Ovary (tissue), 7 donors: ENCODE measurements at regions not wholly inside any gene's neighbourhood (a gene's known extent, or its start where the extent isn't known, plus 50 kb on each side); places are given as distances from the start of the nearest gene placed in this dataset.

ENCODE experiments used
- DNase-seq, 5 donors: peaks; one replicate each; pipeline ENCODE4 v3.0.0-alpha.2; 2019 to 2020
- H3K27ac ChIP-seq, 2 donors: fragments of 200-600 bp; one replicate each; pipeline versions ENCODE4 v1.5.1 to v1.8.0; 2019 to 2022
- H3K27me3 ChIP-seq: fragments of 200-600 bp; one replicate; pipeline ENCODE4 v1.8.0; 2022
- H3K36me3 ChIP-seq: fragments of 200-600 bp; sonication (generic); one replicate; pipeline ENCODE4 v1.5.1; 2019
- H3K4me1 ChIP-seq: one replicate; pipeline ENCODE4 v1.8.1; 2013; ENCODE audit warnings: mild to moderate bottlenecking, moderate library complexity; ENCODE audit not compliant: insufficient read depth
- H3K4me3 ChIP-seq: fragments of 200-600 bp; sonication (generic); one replicate; pipeline ENCODE4 v1.5.1; 2017
- H3K9me3 ChIP-seq, 2 donors: fragments of 200-600 bp in 1 of 2; sonication (generic) in 1 of 2; one replicate each; pipeline versions ENCODE4 v1.5.1 to v1.8.1; 2013 to 2019; ENCODE audit warnings: mild to moderate bottlenecking in 1 of 2, moderate library complexity in 1 of 2
- CTCF ChIP-seq, 3 donors: fragments of 450-650 bp in 2 of 3; fragments of 200-600 bp in 1 of 3; IDR thresholded peaks; one replicate each; pipeline versions ENCODE4 v1.5.1 to v1.8.0; 2016 to 2022; ENCODE audit warnings: antibody characterized with exemption in 3 of 3, mild to moderate bottlenecking in 1 of 3
- EP300 ChIP-seq: sonication (generic); formaldehyde crosslinking; IDR thresholded peaks from one replicate; pipeline ENCODE4 v1.6.1; 2017; ENCODE audit warnings: antibody characterized with exemption
- POLR2A ChIP-seq: fragments of 450-650 bp; IDR thresholded peaks from one replicate; pipeline ENCODE4 v1.6.1; 2017; ENCODE audit warnings: antibody characterized with exemption, mild to moderate bottlenecking, moderate library complexity
- WGBS, 3 donors: extraction: QIAGEN DNeasy Blood & Tissue Kit in 1 of 3; methylation state at CpG; one replicate each; pipeline versions ENCODE4 v1.1.5 to v1.1.7; 2013 to 2017; 5-methylcytosine and 5-hydroxymethylcytosine counted together
- intact Hi-C, 4 donors: fragments of 100-400 bp; cut with DNase I; formaldehyde crosslinking; loops; one replicate each; pipeline versions ENCODE4 v1.11.0 to v1.15.1; 2022 to 2023
- donor health status: DM: no; HTN: no; CAD: no; lungs with moderate emphysema.
- donor health status: DM: no; HTN: no; CAD: no.
- donor health status: Bipolar disorder and iron deficiency.
- donor health status: DM: no; HTN: no; CAD: no.
- donor health status: DM: yes; HTN: yes; CAD: no.

DNA sequence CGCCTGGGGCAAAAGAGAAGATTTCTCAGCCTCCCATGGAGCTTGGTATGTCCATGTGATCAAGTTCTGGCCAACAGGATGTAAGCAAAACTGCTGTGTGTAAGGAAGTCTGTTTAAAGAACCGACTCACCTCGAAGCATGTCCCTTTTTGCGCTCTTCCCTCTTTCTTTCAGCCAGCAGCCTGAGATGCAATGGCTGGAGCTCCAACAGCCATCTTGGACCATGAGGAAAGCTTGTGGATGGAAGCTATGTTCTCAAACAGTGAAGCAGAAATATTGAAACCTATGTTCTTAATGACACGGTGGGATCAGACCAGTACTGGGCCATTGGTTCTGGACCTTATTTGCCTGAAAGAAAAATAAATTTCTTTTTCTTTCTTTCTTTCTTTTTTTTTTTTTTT is 82.3 kb upstream of the SLC24A4 start:
- H3K27me3 ChIP-seq = no peaks in the 10 kb centered on the region
- H3K36me3 ChIP-seq = no peaks in the 10 kb centered on the region
- DNase-seq = no peak
- H3K9me3 ChIP-seq = peaks cover 0 to 4% of the 10 kb centered on the region in 2 donors
- H3K4me1 ChIP-seq = no peaks in the 10 kb centered on the region
- 81 to 92% (median 91%) methylated on average over 5 of the region's 5 CpGs for WGBS, 3 donors
- no peak overlapping the region for H3K4me3 ChIP-seq
- intact Hi-C loops = no loop called here
- TF ChIP-seq CTCF (IDR thresholded peaks at IDR 0.05) (no peak), POLR2A (no peak), EP300 (no peak)
- no peak overlapping the region for H3K27ac ChIP-seq

DNA sequence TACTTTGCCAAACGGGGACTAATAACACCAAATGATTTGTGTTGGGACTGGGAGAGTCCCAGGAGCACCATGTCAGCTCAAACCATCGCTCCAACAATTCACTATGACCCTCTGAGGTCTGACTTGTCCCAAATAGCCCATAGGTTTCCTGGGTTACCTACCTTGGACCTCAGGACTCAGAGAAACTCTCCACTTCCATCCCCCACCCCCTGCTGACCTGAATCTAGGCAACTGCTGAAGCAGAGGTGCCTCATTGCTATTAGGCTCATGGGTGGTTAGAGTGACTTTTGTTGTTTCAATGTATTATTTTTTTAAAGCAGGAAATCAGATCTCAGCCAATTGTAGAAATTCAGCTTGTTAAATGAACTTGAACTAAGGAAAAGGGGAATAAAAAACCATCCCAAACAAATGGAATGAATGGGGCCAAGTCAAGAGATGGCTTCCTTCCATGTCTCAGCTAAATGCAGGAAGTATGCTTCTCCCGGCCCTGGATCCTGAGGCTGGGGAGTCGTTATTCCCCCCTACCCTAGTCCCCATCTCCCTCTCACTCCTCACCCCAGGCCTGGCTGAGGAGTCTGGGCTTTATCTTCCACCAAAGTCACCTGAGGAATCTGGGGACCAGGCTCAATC is 80.9 kb upstream of the SLC24A4 start:
- intact Hi-C loops = no loop called here
- TF ChIP-seq EP300 (no peak), CTCF (IDR thresholded peaks at IDR 0.05) (no peak), POLR2A (no peak)

DNA sequence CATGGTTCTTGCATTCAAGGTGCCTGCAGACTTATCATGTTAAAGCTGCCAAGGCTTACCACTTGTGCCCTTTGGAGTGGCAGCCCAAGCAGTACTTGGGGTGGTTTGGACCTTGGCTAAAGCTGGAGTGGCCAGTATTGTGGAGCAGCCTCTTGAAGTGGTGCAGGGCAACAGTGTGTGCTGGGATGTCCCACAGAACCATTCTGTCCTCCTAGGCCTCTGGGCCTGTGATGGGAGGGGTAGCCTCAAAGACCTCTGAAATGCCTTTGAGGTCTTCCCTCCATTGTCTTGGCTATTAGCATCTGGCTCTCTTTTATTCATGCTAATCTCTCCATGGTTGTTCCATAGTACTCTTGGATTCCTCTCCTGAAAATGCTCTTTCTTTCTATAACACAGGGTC is 78.2 kb upstream of the SLC24A4 start:
- no peaks in the 10 kb centered on the region for H3K36me3 ChIP-seq
- no peak for TF ChIP-seq POLR2A
- no peak for TF ChIP-seq CTCF (IDR thresholded peaks at IDR 0.05)
- TF ChIP-seq EP300 = no peak
- no peaks in the 10 kb centered on the region for H3K27me3 ChIP-seq
- H3K27ac ChIP-seq = no peak overlapping the region
- H3K4me3 ChIP-seq = no peak overlapping the region
- peaks cover 0 to 7% of the 10 kb centered on the region in 2 donors for H3K9me3 ChIP-seq
- intact Hi-C loops = no loop called here
- H3K4me1 ChIP-seq = no peaks in the 10 kb centered on the region
- no peak for DNase-seq

More for the DNA sequence above, 80.9 kb upstream of the SLC24A4 start:
- H3K4me1 ChIP-seq = no peaks in the 10 kb centered on the region
- WGBS, 3 donors = 27 to 37% (median 33%) methylated on average over 4 of the region's 4 CpGs
- H3K4me3 ChIP-seq = no peak overlapping the region
- DNase-seq = no peak
- peaks cover 0 to 6% of the 10 kb centered on the region in 2 donors for H3K9me3 ChIP-seq
- H3K27me3 ChIP-seq = no peaks in the 10 kb centered on the region
- no peaks in the 10 kb centered on the region for H3K36me3 ChIP-seq
- H3K27ac ChIP-seq = no peak overlapping the region

GRCh38 chr14:92247341-92247740 is 75.6 kb upstream of the SLC24A4 start:
- H3K4me3 ChIP-seq = no peak overlapping the region
- TF ChIP-seq POLR2A (no peak), EP300 (no peak), CTCF (IDR thresholded peaks at IDR 0.05) (no peak)
- H3K27me3 ChIP-seq = no peaks in the 10 kb centered on the region
- H3K4me1 ChIP-seq = no peaks in the 10 kb centered on the region
- WGBS, 3 donors = 79 to 94% (median 85%) methylated on average over 4 of the region's 4 CpGs
- H3K9me3 ChIP-seq = peaks cover 0 to 7% of the 10 kb centered on the region in 2 donors
- no peak for DNase-seq
- intact Hi-C loops = no loop called here
- H3K36me3 ChIP-seq = no peaks in the 10 kb centered on the region
- no peak overlapping the region for H3K27ac ChIP-seq
